ENCODE measurements at regions not wholly inside any gene's neighbourhood (a gene's known extent, or its start where the extent isn't known, plus 50 kb on each side); places are given as distances from the start of the nearest gene placed in this dataset.

- peak; percentile 37 to 53 for DNase-seq (ENCODE audit: low read depth in 2 of 2)
Measured at GRCh38 chr7:68474661-68475216, 1123.5 kb upstream of the AUTS2 start.

- no peak for DNase-seq (ENCODE audit: low read depth in 2 of 2)
Measured at GRCh38 chr7:68476966-68477365, 1121.3 kb upstream of the AUTS2 start.

- no peak for DNase-seq (ENCODE audit: low read depth in 2 of 2)
Measured at GRCh38 chr7:68478326-68478725, 1119.9 kb upstream of the AUTS2 start.

- DNase-seq (ENCODE audit: low read depth in 2 of 2), result no peak
Measured at GRCh38 chr7:68482800-68483199, 1115.5 kb upstream of the AUTS2 start.

GRCh38 chr7:68484731-68485130 is 1113.5 kb upstream of the AUTS2 start:
- DNase-seq (ENCODE audit: low read depth in 2 of 2), result no peak

GRCh38 chr7:68485253-68485917 is 1112.9 kb upstream of the AUTS2 start:
- DNase-seq (ENCODE audit: low read depth in 2 of 2), result no peak

- DNase-seq (ENCODE audit: low read depth in 2 of 2), result no peak
Measured at GRCh38 chr7:68488341-68489060, 1109.8 kb upstream of the AUTS2 start.

- no peak for DNase-seq (ENCODE audit: low read depth in 2 of 2)
Measured at GRCh38 chr7:68491523-68492358, 1106.5 kb upstream of the AUTS2 start.

GRCh38 chr7:68492359-68492690 is 1106.0 kb upstream of the AUTS2 start:
- no peak for DNase-seq (ENCODE audit: low read depth in 2 of 2)

- no peak for DNase-seq (ENCODE audit: low read depth in 2 of 2)
Measured at GRCh38 chr7:68503400-68503799, 1094.9 kb upstream of the AUTS2 start.

- DNase-seq (ENCODE audit: low read depth in 2 of 2), result no peak
Measured at GRCh38 chr7:68504716-68505115, 1093.6 kb upstream of the AUTS2 start.

GRCh38 chr7:68505721-68506120 is 1092.6 kb upstream of the AUTS2 start:
- no peak for DNase-seq (ENCODE audit: low read depth in 2 of 2)

GRCh38 chr7:68507668-68508067 is 1090.6 kb upstream of the AUTS2 start:
- no peak for DNase-seq (ENCODE audit: low read depth in 2 of 2)

- DNase-seq (ENCODE audit: low read depth in 2 of 2), result no peak
Measured at GRCh38 chr7:68509054-68509453, 1089.2 kb upstream of the AUTS2 start.

- no peak for DNase-seq (ENCODE audit: low read depth in 2 of 2)
Measured at GRCh38 chr7:68509603-68510002, 1088.7 kb upstream of the AUTS2 start.

- DNase-seq (ENCODE audit: low read depth in 2 of 2), result no peak
Measured at GRCh38 chr7:68511281-68511680, 1087.0 kb upstream of the AUTS2 start.

GRCh38 chr7:68512466-68512865 is 1085.8 kb upstream of the AUTS2 start:
- no peak for DNase-seq (ENCODE audit: low read depth in 2 of 2)

- DNase-seq (ENCODE audit: low read depth in 2 of 2), result no peak
Measured at GRCh38 chr7:68518060-68518459, 1080.2 kb upstream of the AUTS2 start.

- DNase-seq (ENCODE audit: low read depth in 2 of 2), result peak; percentile 42 to 46
Measured at GRCh38 chr7:68524126-68524525, 1074.1 kb upstream of the AUTS2 start.

GRCh38 chr7:68529221-68529620 is 1069.1 kb upstream of the AUTS2 start:
- DNase-seq (ENCODE audit: low read depth in 2 of 2), result no peak

GRCh38 chr7:68535266-68535665 is 1063.0 kb upstream of the AUTS2 start:
- no peak for DNase-seq (ENCODE audit: low read depth in 2 of 2)

GRCh38 chr7:68537051-68537773 is 1061.1 kb upstream of the AUTS2 start:
- no peak for DNase-seq (ENCODE audit: low read depth in 2 of 2)

Measured in fibroblast of skin of left quadriceps (primary cell).